GM12864 (cell line): ENCODE measurements at regions not wholly inside any gene's neighbourhood (a gene's known extent, or its start where the extent isn't known, plus 50 kb on each side); places are given as distances from the start of the nearest gene placed in this dataset.

Source experiments
- DNase-seq: peaks from one replicate; pipeline ENCODE4 v3.0.0-alpha.2; 2011; ENCODE audit warnings: low read depth
- H3K4me3 ChIP-seq: 2 replicates; pipeline ENCODE4 v1.5.1; 2011; ENCODE audit warnings: mild to moderate bottlenecking, low read depth, low read length, control low read depth
- TF ChIP-seq, protein P1 (sequence below): IDR thresholded peaks from 2 replicates; pipeline ENCODE4 v1.5.1; 2011; ENCODE audit warnings: low read depth, mild to moderate bottlenecking, moderate library complexity, low read length, control low read depth, inconsistent platforms; ENCODE audit errors: missing control alignments

DNA sequence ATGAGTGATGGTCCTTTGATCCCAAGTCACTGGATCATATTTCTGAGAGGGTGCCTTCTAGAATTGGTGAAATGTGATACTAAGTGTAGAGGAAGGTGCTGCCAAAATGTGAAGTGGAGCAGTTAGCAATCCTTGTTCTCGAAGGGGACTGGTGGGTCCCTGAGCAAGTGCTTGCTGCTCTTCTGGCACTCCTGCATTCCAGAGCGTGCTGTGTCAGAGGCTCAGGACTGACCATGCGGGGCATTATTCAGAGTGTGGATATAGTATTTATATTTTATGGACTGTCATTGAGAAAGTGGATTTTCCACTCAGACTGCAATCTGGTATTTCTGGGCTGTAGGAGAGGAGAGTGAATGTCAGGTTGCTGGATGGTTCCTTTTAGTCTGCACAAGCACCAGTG is 152.6 kb upstream of the KL start:
- DNase-seq = no peak
- no peak overlapping the region for H3K4me3 ChIP-seq
- TF ChIP-seq, protein P1, sequence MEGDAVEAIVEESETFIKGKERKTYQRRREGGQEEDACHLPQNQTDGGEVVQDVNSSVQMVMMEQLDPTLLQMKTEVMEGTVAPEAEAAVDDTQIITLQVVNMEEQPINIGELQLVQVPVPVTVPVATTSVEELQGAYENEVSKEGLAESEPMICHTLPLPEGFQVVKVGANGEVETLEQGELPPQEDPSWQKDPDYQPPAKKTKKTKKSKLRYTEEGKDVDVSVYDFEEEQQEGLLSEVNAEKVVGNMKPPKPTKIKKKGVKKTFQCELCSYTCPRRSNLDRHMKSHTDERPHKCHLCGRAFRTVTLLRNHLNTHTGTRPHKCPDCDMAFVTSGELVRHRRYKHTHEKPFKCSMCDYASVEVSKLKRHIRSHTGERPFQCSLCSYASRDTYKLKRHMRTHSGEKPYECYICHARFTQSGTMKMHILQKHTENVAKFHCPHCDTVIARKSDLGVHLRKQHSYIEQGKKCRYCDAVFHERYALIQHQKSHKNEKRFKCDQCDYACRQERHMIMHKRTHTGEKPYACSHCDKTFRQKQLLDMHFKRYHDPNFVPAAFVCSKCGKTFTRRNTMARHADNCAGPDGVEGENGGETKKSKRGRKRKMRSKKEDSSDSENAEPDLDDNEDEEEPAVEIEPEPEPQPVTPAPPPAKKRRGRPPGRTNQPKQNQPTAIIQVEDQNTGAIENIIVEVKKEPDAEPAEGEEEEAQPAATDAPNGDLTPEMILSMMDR = no peak

DNA sequence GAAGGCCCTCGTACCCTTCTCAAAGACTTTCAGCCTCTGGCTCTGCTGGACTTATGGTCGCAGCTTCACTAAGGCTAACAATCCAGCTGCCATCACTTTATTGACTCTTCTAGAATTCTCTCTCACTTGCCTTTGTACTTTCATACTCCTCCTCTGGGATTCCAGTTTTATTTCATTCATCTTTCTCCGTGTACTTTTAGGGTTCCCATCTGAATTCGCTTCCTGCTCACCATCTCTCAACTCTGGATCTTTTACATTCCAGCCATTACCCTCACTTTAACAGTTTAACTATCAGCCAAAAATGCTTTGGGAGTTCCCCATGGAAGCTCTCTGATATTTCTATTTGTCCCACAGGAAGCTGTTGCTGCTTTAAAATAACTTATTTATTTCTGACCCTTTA is 149.3 kb upstream of the KL start:
- no peak overlapping the region for H3K4me3 ChIP-seq
- TF ChIP-seq, protein P1 = no peak

DNA sequence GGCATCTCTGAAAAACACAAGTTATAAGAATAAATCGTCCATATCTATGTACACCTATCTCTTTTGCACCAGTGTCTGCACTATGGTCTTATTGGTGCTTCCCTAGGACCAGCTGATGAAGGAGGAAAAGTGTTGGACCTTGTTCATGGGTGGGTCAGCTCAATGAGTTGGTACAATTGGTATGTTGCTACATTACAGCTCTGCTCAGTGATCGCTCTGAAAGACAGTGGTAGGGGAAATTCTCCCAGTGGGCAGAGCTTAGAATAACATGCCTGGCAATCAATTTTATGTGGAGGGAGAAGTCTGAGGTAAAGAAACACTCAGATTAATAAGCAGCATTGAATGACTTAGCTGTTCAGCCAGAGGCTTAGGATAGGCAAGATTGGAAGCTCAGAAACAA is 138.7 kb upstream of the KL start:
- no peak overlapping the region for H3K4me3 ChIP-seq
- TF ChIP-seq, protein P1 = no peak
- DNase-seq = no peak

More for the DNA sequence above, 149.3 kb upstream of the KL start:
- no peak for DNase-seq

DNA sequence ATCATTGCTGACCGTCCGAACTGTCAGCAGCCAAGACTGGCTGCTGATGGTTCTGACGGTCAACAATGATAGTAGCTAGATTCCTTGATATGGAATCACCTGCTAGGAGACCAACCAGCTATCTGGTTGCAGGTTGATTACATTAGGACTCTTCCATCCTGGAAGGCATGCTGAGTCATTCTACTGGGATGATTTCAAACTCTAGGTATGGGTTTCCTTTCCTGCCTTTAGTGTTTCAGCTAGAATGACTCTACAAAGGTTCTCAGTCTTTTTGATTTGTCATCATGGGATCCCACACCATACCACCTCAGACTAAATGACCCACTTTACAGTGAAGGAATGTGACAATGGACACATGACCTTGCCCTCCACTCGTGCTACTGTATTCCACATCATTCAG is 138.1 kb upstream of the KL start:
- TF ChIP-seq, protein P1 = no peak
- H3K4me3 ChIP-seq = no peak overlapping the region
- no peak for DNase-seq

DNA sequence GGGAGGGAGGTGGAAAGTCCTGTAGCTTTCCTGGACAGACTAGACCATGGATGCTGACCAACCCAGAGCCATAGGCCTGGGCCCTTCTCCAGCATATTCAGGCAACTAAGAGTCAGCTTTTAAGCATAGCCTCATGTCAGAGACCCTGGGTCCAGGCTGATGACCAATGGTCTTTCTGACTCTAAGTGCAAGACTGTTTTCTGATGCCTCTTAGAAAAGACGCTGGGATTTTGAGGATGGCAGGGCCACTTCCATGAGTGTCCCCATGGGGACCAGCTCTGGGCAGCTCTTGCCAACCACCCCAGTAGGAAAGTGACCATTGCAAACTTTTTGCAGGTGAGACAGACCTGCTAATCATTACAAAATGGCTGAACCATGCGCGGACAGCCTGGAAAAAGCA is 135.6 kb upstream of the KL start:
- TF ChIP-seq, protein P1 = no peak
- no peak overlapping the region for H3K4me3 ChIP-seq
- no peak for DNase-seq

DNA sequence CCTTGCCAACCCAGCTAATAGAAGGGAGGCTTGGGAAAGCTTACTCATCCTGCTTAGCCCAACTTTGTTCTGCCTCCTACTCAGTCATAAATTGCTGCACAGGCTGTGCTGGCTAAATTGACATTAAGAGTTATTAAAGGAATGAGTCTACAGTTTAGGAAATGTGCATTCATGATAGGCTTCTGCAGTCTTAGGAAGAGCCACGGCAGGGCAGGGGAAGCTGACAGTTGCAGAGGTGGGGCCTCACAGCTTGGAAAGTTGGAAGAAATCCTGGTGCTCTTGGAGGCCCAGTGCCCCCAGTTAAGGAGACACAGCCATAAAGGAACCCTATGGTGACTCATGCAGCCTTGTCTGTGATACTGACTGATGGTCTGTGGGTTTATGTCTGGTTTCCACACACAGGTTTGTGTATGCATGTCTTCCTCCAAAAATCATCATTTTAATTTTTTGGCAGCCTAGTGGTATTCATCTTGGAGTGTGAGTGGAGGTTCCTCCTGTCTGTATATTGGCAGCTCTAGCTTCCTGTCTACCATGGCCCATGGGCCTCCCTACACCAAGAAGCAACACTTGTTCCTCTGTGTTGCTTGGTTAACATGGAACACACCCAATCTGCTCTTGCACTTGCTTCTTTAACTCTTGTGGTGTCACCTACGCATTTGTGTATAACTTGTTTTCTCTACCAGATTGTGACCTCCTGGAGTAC is 135.0 kb upstream of the KL start:
- TF ChIP-seq, protein P1 = no peak
- H3K4me3 ChIP-seq = no peak overlapping the region
- no peak for DNase-seq

DNA sequence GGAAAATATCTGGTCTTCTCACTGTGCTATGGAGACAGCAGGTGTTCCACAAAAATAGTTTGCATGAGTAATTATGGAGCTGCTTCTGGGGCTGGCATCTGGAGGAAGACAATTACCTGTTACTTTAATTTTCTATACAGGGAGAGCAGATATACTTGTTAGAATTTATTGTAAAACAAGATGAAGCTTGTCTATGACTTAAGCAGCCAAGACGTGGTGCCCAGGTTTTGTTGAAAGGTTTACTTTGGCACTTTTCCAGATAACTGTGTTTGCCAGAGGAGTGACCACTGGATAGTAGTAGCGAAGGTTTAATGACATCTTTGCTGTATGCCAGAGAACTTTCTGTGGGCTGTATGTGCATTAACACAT is 134.5 kb upstream of the KL start:
- H3K4me3 ChIP-seq = no peak overlapping the region
- DNase-seq = no peak
- TF ChIP-seq, protein P1 = no peak
